OCI-LY1 (cell line): ENCODE measurements at regions not wholly inside any gene's neighbourhood (a gene's known extent, or its start where the extent isn't known, plus 50 kb on each side); places are given as distances from the start of the nearest gene placed in this dataset.

Experiments used
- H2AFZ ChIP-seq: fragments of 200-600 bp; sonication (generic), shearing (Covaris generic); 2 replicates; pipeline ENCODE4 v1.6.0; 2014; ENCODE audit warnings: antibody characterized with exemption, mild to moderate bottlenecking, low read length
- H3F3A ChIP-seq: fragments of 200-600 bp; sonication (generic), shearing (Covaris generic); 2 replicates; pipeline ENCODE4 v1.6.0; 2014; ENCODE audit warnings: mild to moderate bottlenecking, antibody characterized with exemption, low read length, moderate library complexity; ENCODE audit not compliant: insufficient read depth
- H3K27ac ChIP-seq: fragments of 200-600 bp; sonication (generic); 2 replicates; pipeline ENCODE4 v1.5.1; 2014; ENCODE audit warnings: low read length, mixed run types, mild to moderate bottlenecking, low read depth; ENCODE audit not compliant: poor library complexity, severe bottlenecking
- H3K27me3 ChIP-seq: fragments of 200-600 bp; sonication (generic); 2 replicates; pipeline ENCODE4 v1.6.0; 2014; ENCODE audit warnings: antibody characterized with exemption, mild to moderate bottlenecking, low read length, moderate library complexity; ENCODE audit not compliant: insufficient read depth
- H3K36me3 ChIP-seq: fragments of 200-600 bp; sonication (generic); 2 replicates; pipeline ENCODE4 v1.6.1; 2014; ENCODE audit warnings: mild to moderate bottlenecking, antibody characterized with exemption, low read length, moderate library complexity, mixed read lengths; ENCODE audit not compliant: insufficient read depth
- H3K4me1 ChIP-seq: fragments of 200-600 bp; sonication (generic); 2 replicates; pipeline ENCODE4 v1.5.1; 2014; ENCODE audit warnings: mild to moderate bottlenecking, low read length, moderate library complexity; ENCODE audit not compliant: insufficient read depth, severe bottlenecking
- H3K4me2 ChIP-seq: fragments of 200-600 bp; sonication (generic), shearing (Covaris generic); 2 replicates; pipeline ENCODE4 v1.6.1; 2014; ENCODE audit warnings: low read length
- H3K4me3 ChIP-seq: fragments of 200-600 bp; sonication (generic); 2 replicates; pipeline ENCODE4 v1.5.1; 2014; ENCODE audit warnings: low read length, low read depth, mild to moderate bottlenecking, mixed read lengths; ENCODE audit not compliant: poor library complexity, severe bottlenecking
- H3K79me2 ChIP-seq: fragments of 200-600 bp; shearing (Covaris generic); 2 replicates; pipeline ENCODE4 v1.6.1; 2016; ENCODE audit warnings: mixed run types, low read length, mixed read lengths; ENCODE audit not compliant: insufficient read depth
- H3K9ac ChIP-seq: fragments of 200-600 bp; sonication (generic), shearing (Covaris generic); 2 replicates; pipeline ENCODE4 v1.6.1; 2014; ENCODE audit warnings: mild to moderate bottlenecking, low read length, mixed read lengths
- H3K9me2 ChIP-seq: fragments of 200-600 bp; sonication (generic), shearing (Covaris generic); 2 replicates; pipeline ENCODE4 v1.6.1; 2014; ENCODE audit warnings: low read depth, mild to moderate bottlenecking, low read length, mixed read lengths
- H3K9me3 ChIP-seq: fragments of 200-600 bp; shearing (Covaris generic); 2 replicates; pipeline ENCODE4 v1.6.1; 2014; ENCODE audit warnings: low read length, mixed read lengths
- H4K20me1 ChIP-seq: fragments of 200-600 bp; sonication (generic), shearing (Covaris generic); 2 replicates; pipeline ENCODE4 v1.6.0; 2016; ENCODE audit warnings: mild to moderate bottlenecking, low read length; ENCODE audit not compliant: insufficient read depth
- EZH2 ChIP-seq: fragments of 200-600 bp; sonication (generic), shearing (Covaris generic); IDR thresholded peaks from 2 replicates; pipeline ENCODE4 v1.8.0; 2017; ENCODE audit warnings: borderline replicate concordance, mixed run types, mild to moderate bottlenecking, antibody characterized with exemption, low read length, moderate library complexity, mixed read lengths
- TF ChIP-seq, protein P1 (sequence below): fragments of 200-600 bp; sonication (generic), shearing (Covaris generic); IDR thresholded peaks from 2 replicates; pipeline ENCODE4 v1.5.1; 2017; ENCODE audit warnings: mild to moderate bottlenecking, antibody characterized with exemption, low read length, moderate library complexity, mixed read lengths

DNA sequence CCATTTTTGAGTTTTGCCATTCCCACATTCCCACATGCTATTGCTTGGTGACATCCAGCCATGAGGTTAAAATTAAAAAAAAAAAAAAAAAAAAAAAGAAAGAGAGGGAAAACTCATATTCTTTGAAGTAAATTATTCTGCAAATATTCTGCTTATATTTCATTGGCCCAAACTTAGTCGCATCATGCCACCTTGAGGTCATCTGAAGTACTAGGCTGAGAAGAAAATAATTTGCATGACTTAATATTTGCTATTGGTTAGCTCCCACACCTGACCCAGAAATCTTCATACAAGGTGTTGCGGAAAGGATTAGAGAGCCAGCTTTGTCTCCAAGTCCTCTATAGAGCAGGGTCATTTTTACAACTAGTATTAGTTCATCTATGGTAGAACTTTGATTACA is 2206.0 kb downstream of the MRPL39 start:
- H3K36me3 ChIP-seq, result no peaks in the 10 kb centered on the region
- H4K20me1 ChIP-seq, result no peaks in the 10 kb centered on the region
- no peaks in the 10 kb centered on the region for H3K27me3 ChIP-seq
- no peak overlapping the region for H3K9ac ChIP-seq
- no peak overlapping the region for H3K27ac ChIP-seq
- no peaks in the 10 kb centered on the region for H3F3A ChIP-seq
- no peak overlapping the region for H3K4me3 ChIP-seq
- H3K4me1 ChIP-seq, result no peaks in the 10 kb centered on the region
- H3K9me3 ChIP-seq, result no peaks in the 10 kb centered on the region
- H3K4me2 ChIP-seq, result no peak overlapping the region
- no peak overlapping the region for H2AFZ ChIP-seq
- TF ChIP-seq, protein P1, sequence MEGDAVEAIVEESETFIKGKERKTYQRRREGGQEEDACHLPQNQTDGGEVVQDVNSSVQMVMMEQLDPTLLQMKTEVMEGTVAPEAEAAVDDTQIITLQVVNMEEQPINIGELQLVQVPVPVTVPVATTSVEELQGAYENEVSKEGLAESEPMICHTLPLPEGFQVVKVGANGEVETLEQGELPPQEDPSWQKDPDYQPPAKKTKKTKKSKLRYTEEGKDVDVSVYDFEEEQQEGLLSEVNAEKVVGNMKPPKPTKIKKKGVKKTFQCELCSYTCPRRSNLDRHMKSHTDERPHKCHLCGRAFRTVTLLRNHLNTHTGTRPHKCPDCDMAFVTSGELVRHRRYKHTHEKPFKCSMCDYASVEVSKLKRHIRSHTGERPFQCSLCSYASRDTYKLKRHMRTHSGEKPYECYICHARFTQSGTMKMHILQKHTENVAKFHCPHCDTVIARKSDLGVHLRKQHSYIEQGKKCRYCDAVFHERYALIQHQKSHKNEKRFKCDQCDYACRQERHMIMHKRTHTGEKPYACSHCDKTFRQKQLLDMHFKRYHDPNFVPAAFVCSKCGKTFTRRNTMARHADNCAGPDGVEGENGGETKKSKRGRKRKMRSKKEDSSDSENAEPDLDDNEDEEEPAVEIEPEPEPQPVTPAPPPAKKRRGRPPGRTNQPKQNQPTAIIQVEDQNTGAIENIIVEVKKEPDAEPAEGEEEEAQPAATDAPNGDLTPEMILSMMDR, result peak; percentile 17; the same call in 1 of the 2 replicates
- no peak for TF ChIP-seq EZH2
- H3K9me2 ChIP-seq, result no peaks in the 10 kb centered on the region
- no peaks in the 10 kb centered on the region for H3K79me2 ChIP-seq

DNA sequence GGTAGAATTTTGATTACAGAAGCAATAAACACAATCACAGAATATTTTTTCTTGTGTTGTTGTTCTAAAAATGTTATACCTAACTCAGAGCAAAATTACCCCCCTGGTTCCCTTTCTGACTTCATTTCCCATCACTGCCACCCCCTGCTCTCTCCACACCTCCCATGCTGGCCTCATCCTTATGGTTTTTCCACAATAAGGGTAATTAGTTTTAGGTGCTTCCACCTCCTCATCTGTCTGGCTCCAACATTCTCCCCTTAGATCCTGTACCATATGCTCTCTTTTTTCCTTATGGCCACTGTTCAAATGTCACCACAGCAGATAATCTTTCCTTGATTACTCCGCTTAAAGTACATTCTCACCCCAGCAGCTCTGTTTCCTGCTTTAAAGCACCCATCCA is 2208.6 kb downstream of the MRPL39 start:
- H3K9me2 ChIP-seq, result no peaks in the 10 kb centered on the region
- no peaks in the 10 kb centered on the region for H4K20me1 ChIP-seq
- H3K4me3 ChIP-seq, result no peak overlapping the region
- no peak for TF ChIP-seq EZH2
- TF ChIP-seq, protein P1, result no peak
- no peaks in the 10 kb centered on the region for H3K27me3 ChIP-seq
- H3K4me1 ChIP-seq, result no peaks in the 10 kb centered on the region
- no peak overlapping the region for H3K4me2 ChIP-seq
- no peaks in the 10 kb centered on the region for H3K9me3 ChIP-seq
- no peaks in the 10 kb centered on the region for H3K79me2 ChIP-seq
- no peak overlapping the region for H3K27ac ChIP-seq
- no peaks in the 10 kb centered on the region for H3F3A ChIP-seq
- no peak overlapping the region for H3K9ac ChIP-seq
- H2AFZ ChIP-seq, result no peak overlapping the region
- no peaks in the 10 kb centered on the region for H3K36me3 ChIP-seq

DNA sequence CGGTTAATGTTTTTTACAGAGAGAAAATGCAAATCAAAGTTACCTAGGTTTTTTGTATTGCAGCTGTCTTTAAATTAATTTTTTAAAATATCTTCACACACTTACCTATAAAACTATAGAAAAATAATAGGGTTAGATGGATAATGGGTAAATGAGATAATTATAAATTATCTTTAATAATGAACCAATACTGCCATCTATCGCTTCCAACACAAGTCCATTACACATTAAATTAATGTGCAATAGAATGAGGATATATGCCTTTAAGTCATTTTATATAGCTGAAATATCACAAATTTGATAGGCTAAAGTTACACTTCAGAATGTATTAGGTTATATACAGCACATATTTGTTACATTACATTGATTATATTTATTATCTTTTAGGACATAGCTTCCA is 2212.8 kb downstream of the MRPL39 start:
- H3K79me2 ChIP-seq, result no peaks in the 10 kb centered on the region
- no peak overlapping the region for H3K4me3 ChIP-seq
- TF ChIP-seq, protein P1, result no peak; the same call in 1 of the 2 replicates
- no peak for TF ChIP-seq EZH2
- H3F3A ChIP-seq, result no peaks in the 10 kb centered on the region
- no peak overlapping the region for H3K9ac ChIP-seq
- H3K9me3 ChIP-seq, result no peaks in the 10 kb centered on the region
- H3K4me2 ChIP-seq, result no peak overlapping the region
- no peaks in the 10 kb centered on the region for H3K9me2 ChIP-seq
- no peaks in the 10 kb centered on the region for H3K36me3 ChIP-seq
- H3K27me3 ChIP-seq, result no peaks in the 10 kb centered on the region
- no peaks in the 10 kb centered on the region for H3K4me1 ChIP-seq
- no peak overlapping the region for H3K27ac ChIP-seq
- H2AFZ ChIP-seq, result no peak overlapping the region
- no peaks in the 10 kb centered on the region for H4K20me1 ChIP-seq
